ENCODE measurements at regions not wholly inside any gene's neighbourhood (a gene's known extent, or its start where the extent isn't known, plus 50 kb on each side); places are given as distances from the start of the nearest gene placed in this dataset.

DNA sequence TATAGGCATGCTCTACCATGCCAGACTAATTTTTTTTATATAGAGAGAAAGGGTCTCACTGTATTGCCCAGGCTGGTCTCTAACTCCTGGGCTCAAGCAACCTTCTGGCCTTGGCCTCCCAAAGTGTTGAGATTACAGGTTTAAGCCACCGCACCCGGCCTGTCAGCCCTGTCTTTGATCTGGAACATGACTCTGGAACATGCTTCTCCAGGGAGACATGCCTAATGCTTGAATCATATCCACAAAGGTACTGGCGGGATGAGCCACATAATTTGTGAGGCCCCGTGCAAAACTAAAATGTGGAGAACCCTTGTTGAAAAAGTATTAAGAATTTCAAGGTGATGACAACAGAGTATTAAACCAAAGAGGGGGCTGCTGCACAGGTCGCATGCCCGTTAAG is 282.8 kb downstream of the ARHGAP12 start:
- ATAC-seq (replicated peaks; ENCODE audit: extremely low read depth, poor library complexity, severe bottlenecking) = no peak
- Mint-ChIP-seq H3K9me3 (no peaks in the 10 kb centered on the region), H3K27me3 (peaks cover 58% of the 10 kb centered on the region), H3K27ac (ENCODE audit: low read depth) (no peak overlapping the region), H3K4me1 (no peaks in the 10 kb centered on the region), H3K4me3 (no peak overlapping the region), H3K36me3 (ENCODE audit: insufficient read depth) (no peaks in the 10 kb centered on the region)
- DNase-seq (ENCODE audit: low spot score in 2 of 2) = no peak

DNA sequence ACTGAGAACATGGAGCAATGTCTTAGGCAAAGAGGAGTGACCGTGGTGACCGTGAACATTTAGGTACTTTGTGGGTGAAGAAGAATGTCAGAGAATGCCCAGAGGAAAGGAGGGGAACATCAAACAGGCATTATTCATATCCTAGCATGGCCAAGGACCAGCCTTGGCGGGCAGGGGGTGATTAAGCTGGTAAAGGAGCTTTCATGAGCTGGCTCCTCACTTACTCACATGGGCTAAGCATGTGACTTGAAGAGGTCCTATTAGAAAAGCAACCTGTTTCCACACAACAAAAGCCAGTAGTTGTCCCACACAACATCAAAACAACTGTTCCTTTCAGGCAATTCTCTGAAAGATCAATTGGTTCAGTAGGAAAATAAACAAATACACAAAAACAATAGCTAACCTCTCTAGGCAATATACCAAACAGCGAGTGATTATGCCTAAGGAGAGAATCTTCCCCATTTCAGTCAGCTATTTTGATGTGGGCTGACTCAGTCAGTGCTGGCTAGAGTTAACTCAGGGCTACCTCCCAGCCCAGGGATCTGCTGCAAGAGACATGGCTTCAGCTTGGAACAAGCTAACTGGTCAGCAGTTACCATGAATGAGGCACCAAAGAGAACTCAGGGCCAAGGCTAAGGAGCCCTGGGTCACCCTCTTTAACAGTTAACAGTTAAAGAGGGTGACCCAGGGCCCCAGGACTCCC is 283.5 kb downstream of the ARHGAP12 start:
- no peak overlapping the region for H3K27ac Mint-ChIP-seq (ENCODE audit: low read depth)
- no peak for DNase-seq (ENCODE audit: low spot score in 2 of 2)
- ATAC-seq (replicated peaks; ENCODE audit: extremely low read depth, poor library complexity, severe bottlenecking) = no peak

DNA sequence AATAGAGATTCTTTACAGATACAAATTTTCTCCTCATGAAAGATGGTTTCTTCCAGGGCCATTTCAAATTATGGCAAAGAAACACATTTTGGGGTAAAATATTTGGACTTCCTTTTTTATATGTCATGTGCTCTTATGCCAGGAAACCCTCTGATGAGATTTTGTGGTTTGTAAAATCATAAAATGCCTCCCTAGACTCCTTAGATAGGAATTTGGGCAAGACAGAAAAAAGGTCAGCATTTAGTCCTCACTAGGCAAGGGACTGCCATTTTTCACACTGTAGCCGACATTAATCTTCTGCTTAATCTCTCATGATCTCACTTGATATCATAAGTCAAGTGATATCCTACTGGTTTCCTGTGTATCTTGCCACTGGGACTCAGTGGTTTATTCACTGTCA is 286.4 kb downstream of the ARHGAP12 start:
- Mint-ChIP-seq H3K27ac (ENCODE audit: low read depth) (no peak overlapping the region), H3K36me3 (ENCODE audit: insufficient read depth) (no peaks in the 10 kb centered on the region), H3K4me1 (no peaks in the 10 kb centered on the region), H3K27me3 (peaks cover 66% of the 10 kb centered on the region), H3K4me3 (no peak overlapping the region), H3K9me3 (peaks cover 7% of the 10 kb centered on the region)
- no peak for ATAC-seq (replicated peaks; ENCODE audit: extremely low read depth, poor library complexity, severe bottlenecking)
- no peak for DNase-seq (ENCODE audit: low spot score in 2 of 2)

More for the DNA sequence above, 283.5 kb downstream of the ARHGAP12 start:
- H3K27me3 Mint-ChIP-seq = peaks cover 58% of the 10 kb centered on the region
- no peaks in the 10 kb centered on the region for H3K36me3 Mint-ChIP-seq (ENCODE audit: insufficient read depth)
- H3K4me3 Mint-ChIP-seq = no peak overlapping the region
- no peaks in the 10 kb centered on the region for H3K9me3 Mint-ChIP-seq
- no peaks in the 10 kb centered on the region for H3K4me1 Mint-ChIP-seq

DNA sequence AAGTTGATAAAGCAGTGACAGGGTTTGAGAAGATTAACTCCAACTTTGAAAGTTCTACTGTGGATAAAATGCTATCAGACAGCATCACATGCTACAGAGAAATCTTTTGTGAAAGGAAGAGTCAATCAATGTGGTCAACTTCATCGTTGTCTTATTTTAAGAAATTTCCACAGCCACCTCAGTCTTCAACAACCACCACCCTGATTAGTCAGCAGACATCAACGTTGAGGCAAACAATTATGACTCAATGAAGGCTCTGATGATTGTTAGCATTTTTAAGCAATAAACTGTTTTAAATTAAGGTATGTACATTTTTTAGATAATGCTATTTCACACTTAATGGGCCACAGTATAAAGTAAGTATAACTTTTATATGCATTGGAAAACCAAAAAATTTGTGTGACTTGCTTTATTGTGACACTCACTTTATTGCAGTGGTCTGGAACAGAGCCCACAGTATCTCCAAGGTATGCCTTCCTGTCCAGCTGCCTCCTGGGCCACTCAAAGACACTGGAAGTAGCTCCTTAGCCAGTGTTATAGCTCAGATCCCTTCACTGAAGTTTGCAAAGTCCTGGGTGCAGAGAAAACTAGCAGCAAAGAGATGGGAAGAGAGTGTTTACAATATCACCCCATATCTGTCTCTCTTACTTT is 293.1 kb downstream of the ARHGAP12 start:
- Mint-ChIP-seq H3K4me1 (no peaks in the 10 kb centered on the region), H3K9me3 (peaks cover 7% of the 10 kb centered on the region), H3K27me3 (peaks cover 46% of the 10 kb centered on the region), H3K36me3 (ENCODE audit: insufficient read depth) (peaks cover 2% of the 10 kb centered on the region), H3K27ac (ENCODE audit: low read depth) (no peak overlapping the region), H3K4me3 (no peak overlapping the region)
- no peak for DNase-seq (ENCODE audit: low spot score in 2 of 2)
- ATAC-seq (replicated peaks; ENCODE audit: extremely low read depth, poor library complexity, severe bottlenecking) = no peak

DNA sequence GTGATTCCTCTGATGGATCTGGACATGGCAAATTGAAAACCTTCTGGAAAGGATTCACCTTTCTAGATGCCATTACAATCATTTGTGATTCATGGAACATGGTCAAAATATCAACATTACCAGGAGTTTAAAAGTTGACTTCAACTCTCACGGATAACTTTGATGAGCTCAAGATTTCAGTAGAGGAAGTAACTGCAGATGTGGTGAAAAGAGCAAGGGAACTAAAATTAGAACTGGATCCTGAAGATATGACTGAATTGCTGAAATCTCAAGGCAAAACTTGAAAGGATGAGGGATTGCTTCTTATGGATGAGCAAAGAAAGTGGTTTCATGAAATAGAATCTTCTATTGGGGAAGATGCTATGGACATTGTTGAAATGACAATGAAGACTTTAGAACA is 293.6 kb downstream of the ARHGAP12 start:
- Mint-ChIP-seq H3K27me3 (peaks cover 46% of the 10 kb centered on the region), H3K4me1 (no peaks in the 10 kb centered on the region), H3K36me3 (ENCODE audit: insufficient read depth) (peaks cover 2% of the 10 kb centered on the region), H3K27ac (ENCODE audit: low read depth) (no peak overlapping the region), H3K9me3 (peaks cover 7% of the 10 kb centered on the region), H3K4me3 (no peak overlapping the region)
- ATAC-seq (replicated peaks; ENCODE audit: extremely low read depth, poor library complexity, severe bottlenecking) = no peak
- DNase-seq (ENCODE audit: low spot score in 2 of 2) = no peak

DNA sequence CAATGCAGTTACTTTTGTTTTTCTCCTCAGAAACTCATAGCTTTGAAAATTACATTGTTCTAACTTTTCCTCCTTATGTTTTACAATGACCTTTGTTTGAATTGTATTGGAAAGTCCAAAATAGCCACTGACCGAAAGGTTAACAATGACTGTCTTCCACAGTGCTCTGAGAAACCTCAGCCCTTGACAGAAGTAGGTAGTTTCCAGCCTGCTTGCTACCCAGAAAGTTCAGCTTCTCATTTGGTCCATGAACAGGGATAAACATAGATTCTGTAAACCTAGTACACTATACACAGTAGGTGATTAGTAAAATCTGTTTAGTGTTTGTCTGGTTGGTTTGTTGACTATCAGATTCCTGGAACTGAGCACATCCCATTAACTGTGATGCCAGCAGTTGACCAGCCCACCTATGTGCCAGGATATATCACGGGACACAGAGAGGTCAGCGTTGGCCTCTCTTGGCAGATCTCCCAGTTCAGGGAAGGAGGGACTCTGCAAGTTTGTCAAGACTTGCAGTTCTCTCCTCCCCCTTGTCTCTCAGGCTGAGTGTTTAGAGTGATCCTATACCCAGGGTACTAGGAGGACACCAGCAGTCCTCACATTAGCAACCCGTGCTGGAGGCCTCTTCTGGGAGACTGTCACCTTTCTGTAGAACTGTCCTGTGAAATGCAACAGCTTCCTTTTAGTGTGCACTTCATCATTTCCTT is 297.6 kb downstream of the ARHGAP12 start:
- ATAC-seq (replicated peaks; ENCODE audit: extremely low read depth, poor library complexity, severe bottlenecking) (no peak), DNase-seq (ENCODE audit: low spot score in 2 of 2) (no peak)
- no peaks in the 10 kb centered on the region for H3K4me1 Mint-ChIP-seq
- peaks cover 8% of the 10 kb centered on the region for H3K9me3 Mint-ChIP-seq
- H3K27me3 Mint-ChIP-seq = peaks cover 63% of the 10 kb centered on the region
- no peak overlapping the region for H3K4me3 Mint-ChIP-seq
- H3K27ac Mint-ChIP-seq (ENCODE audit: low read depth) = no peak overlapping the region
- peaks cover 2% of the 10 kb centered on the region for H3K36me3 Mint-ChIP-seq (ENCODE audit: insufficient read depth)

DNA sequence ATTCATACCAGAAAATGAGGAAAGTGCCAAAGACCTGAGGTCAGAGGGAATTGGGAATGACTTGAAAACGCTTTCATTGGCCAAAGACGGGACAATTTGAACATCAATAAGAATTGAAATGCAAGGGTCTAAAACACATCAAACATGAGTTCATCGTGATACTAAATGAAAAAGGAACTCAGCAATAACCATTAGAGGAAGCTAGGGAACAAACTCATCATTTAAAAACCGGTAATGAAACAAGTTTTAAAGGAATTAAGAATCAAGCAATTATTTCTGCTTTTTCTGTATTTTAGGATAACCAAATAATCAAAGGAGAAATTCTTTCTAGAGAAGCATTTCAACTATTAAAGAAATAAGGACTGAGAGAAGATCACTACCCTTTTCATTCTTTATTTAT is 303.1 kb downstream of the ARHGAP12 start:
- DNase-seq (ENCODE audit: low spot score in 2 of 2) (no peak), ATAC-seq (replicated peaks; ENCODE audit: extremely low read depth, poor library complexity, severe bottlenecking) (no peak)
- Mint-ChIP-seq H3K4me1 (no peaks in the 10 kb centered on the region), H3K27ac (ENCODE audit: low read depth) (no peak overlapping the region), H3K9me3 (peaks cover 10% of the 10 kb centered on the region), H3K4me3 (no peak overlapping the region), H3K36me3 (ENCODE audit: insufficient read depth) (no peaks in the 10 kb centered on the region), H3K27me3 (peaks cover 44% of the 10 kb centered on the region)

DNA sequence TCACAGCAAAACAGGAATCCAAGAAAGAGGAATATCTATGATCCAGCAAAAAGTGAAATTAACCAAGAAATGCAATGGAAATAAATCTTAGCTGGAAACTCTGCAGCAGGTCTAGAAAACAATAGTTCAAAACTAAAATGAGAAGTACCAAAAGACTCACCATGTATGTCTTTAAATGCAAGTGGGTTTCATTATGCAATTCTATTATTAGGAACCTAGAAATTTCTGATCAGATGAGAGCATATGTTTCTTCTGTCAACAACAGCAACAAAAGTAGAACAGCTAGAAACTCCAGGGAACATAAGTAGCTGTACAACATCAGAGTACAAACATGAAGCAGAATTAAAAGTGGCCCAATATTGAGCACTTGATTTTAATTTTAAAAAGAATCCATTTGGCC is 304.0 kb downstream of the ARHGAP12 start:
- no peak overlapping the region for H3K4me3 Mint-ChIP-seq
- H3K27me3 Mint-ChIP-seq = peaks cover 38% of the 10 kb centered on the region
- DNase-seq (ENCODE audit: low spot score in 2 of 2) = no peak
- ATAC-seq (replicated peaks; ENCODE audit: extremely low read depth, poor library complexity, severe bottlenecking) = no peak
- H3K27ac Mint-ChIP-seq (ENCODE audit: low read depth) = no peak overlapping the region
- H3K9me3 Mint-ChIP-seq = peaks cover 10% of the 10 kb centered on the region
- H3K4me1 Mint-ChIP-seq = no peaks in the 10 kb centered on the region
- no peaks in the 10 kb centered on the region for H3K36me3 Mint-ChIP-seq (ENCODE audit: insufficient read depth)

DNA sequence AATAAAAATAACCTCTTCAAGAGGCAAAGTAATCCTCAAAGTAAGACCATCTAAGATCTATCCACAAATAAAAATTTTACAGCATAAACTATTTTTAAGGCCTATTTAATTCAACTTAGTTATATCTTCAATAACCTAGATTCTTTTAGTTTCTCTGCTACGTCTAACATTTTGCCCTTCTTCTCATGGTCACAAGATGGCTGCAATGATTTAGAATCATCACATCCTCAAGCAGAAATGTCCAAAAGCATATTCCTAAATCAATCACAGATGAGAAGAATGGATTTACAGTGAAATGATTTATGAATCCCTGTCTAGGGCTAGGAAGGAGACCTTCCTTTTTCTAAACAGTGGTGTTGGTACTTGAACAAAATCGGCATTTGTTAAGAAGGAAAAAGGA is 304.7 kb downstream of the ARHGAP12 start:
- ATAC-seq (replicated peaks; ENCODE audit: extremely low read depth, poor library complexity, severe bottlenecking) (no peak), DNase-seq (ENCODE audit: low spot score in 2 of 2) (no peak)
- Mint-ChIP-seq H3K9me3 (peaks cover 10% of the 10 kb centered on the region), H3K27me3 (peaks cover 37% of the 10 kb centered on the region), H3K36me3 (ENCODE audit: insufficient read depth) (no peaks in the 10 kb centered on the region), H3K4me1 (no peaks in the 10 kb centered on the region), H3K4me3 (no peak overlapping the region), H3K27ac (ENCODE audit: low read depth) (no peak overlapping the region)

DNA sequence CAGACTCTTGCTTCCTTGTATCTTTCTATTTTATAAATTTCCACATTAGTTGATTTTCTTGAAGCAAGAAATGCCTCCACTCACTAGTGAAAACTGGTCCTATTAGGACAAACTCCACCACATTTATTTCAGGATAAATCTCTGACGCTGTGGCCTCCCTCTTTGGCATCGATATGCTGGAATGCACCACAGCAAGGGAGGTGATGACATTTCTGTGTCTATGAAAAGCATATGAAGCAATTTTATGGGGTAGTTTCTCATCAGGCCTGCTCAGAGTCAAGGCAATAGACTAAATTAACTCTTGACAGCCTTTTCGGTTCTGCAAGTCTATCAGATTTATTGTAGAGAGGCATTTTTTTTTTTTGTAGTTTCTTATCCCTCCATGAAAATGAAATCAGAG is 304.4 kb downstream of the ZEB1 start:
- Mint-ChIP-seq H3K4me3 (no peak overlapping the region), H3K27ac (ENCODE audit: low read depth) (no peak overlapping the region), H3K9me3 (peaks cover 10% of the 10 kb centered on the region), H3K27me3 (peaks cover 37% of the 10 kb centered on the region), H3K4me1 (no peaks in the 10 kb centered on the region), H3K36me3 (ENCODE audit: insufficient read depth) (no peaks in the 10 kb centered on the region)
- ATAC-seq (replicated peaks; ENCODE audit: extremely low read depth, poor library complexity, severe bottlenecking) = no peak
- no peak for DNase-seq (ENCODE audit: low spot score in 2 of 2)

DNA sequence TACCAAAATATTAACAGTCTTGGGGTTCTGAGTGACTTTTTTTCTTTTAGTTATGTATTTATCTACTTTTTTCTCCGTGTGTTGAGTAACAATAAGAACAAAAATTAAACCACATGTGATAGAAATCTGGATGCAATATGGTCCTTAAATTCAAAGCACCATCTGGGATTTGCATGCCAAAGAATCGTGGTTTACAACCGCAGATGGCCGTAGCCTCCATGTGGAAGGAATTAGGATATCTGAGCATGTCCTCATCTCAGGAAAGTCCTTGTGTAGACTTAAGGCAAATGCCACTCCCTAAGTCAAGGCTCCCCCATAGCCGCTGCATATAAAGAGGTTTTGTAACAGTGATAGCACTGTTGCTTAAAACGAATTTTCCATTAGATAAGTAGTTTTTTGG is 304.0 kb downstream of the ZEB1 start:
- Mint-ChIP-seq H3K4me3 (no peak overlapping the region), H3K27me3 (peaks cover 37% of the 10 kb centered on the region), H3K4me1 (no peaks in the 10 kb centered on the region), H3K9me3 (peaks cover 10% of the 10 kb centered on the region), H3K27ac (ENCODE audit: low read depth) (no peak overlapping the region), H3K36me3 (ENCODE audit: insufficient read depth) (no peaks in the 10 kb centered on the region)
- ATAC-seq (replicated peaks; ENCODE audit: extremely low read depth, poor library complexity, severe bottlenecking) (no peak), DNase-seq (ENCODE audit: low spot score in 2 of 2) (no peak)

DNA sequence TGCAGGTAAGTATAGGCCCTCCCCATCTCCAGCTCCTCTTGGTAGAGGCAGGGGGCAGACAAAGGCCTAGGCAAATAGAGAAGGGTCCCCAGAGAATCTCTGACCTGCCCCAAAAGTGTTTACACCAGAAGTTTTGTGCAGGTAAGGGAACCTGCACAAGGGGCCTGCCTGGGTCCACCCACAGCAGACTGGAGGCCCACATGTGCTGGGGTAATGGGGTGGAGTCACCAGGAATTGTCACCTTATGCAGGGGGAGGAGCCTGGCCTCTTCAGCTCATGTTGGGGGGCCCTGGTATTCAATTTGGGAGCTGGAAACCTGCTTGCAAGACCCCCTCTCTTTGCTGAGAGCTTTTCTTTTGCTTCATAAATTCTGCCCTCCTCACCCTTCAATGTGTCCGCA is 302.7 kb downstream of the ZEB1 start:
- no peak overlapping the region for H3K27ac Mint-ChIP-seq (ENCODE audit: low read depth)
- no peaks in the 10 kb centered on the region for H3K36me3 Mint-ChIP-seq (ENCODE audit: insufficient read depth)
- no peak overlapping the region for H3K4me3 Mint-ChIP-seq
- peaks cover 44% of the 10 kb centered on the region for H3K27me3 Mint-ChIP-seq
- H3K4me1 Mint-ChIP-seq = no peaks in the 10 kb centered on the region
- H3K9me3 Mint-ChIP-seq = peaks cover 10% of the 10 kb centered on the region
- ATAC-seq (replicated peaks; ENCODE audit: extremely low read depth, poor library complexity, severe bottlenecking) = no peak
- no peak for DNase-seq (ENCODE audit: low spot score in 2 of 2)

Measured in central memory CD8-positive, alpha-beta T cell (primary cell).